ENCODE measurements at regions not wholly inside any gene's neighbourhood (a gene's known extent, or its start where the extent isn't known, plus 50 kb on each side); places are given as distances from the start of the nearest gene placed in this dataset.
"Not testable (repeated sequence)": the region's sequence is repeated elsewhere in the genome, so short reads cannot be mapped to it uniquely, and the experiment has no call there.

DNA sequence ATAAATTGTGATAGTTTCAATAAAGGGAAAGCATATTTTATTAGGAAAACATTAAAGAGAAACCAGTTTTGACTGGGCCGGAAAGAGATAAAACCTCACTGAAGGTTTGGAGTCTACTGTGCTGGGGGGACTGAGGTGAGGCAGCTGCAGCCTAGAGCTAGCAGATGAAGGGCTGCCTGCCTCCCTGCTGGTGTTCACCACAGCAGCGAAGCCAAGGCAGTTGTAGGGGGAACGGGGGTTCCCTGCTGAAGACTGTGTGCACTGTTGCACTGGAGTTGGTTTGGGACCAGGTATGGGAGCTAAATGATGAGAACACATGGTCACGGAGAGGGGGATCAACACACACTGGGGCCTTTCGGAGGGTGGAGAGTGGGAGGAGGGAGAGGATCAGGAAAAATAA lies 546.5 kb upstream of the SMIM31 start:
- DNase-seq (ENCODE audit: low read depth in 3 of 3) = no peak

DNA sequence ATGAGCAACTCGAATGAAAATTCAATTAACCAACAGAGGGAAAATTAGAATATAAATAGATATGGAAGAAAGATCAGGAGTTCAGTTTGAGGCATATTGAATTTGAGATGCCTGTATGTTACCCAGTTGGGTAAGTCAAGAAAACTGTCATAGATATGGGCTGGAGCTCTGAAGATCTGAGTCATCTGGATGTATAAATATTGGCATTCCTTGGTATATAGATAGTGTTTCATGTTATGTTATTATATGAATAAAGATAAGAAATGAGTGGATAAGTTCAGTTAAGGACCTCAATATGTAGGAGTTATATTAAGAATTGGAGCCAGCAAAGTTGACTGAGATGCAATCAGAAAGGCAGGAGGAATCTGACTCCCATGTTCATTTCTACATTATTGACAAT lies 543.6 kb upstream of the SMIM31 start:
- DNase-seq (ENCODE audit: low read depth in 3 of 3) = no peak

DNA sequence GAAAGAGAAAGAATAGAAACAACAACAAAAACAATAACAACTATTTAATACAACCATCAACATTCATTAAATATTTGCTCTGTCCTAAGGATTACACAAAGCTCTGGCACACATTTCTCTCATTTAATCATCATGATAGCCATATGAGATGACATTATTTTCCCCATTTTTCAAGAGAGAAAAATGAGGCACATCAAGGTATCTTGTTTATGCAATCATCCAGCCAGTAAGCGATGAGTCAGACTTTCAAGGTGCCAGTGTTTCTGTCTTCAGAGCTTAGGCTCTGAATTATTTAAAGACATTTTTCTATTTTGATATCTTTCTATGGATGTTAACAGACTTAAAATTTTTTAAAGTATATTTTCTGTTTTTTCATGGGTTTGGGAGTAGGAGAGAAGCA lies 541.8 kb upstream of the SMIM31 start:
- no peak for DNase-seq (ENCODE audit: low read depth in 3 of 3)

DNA sequence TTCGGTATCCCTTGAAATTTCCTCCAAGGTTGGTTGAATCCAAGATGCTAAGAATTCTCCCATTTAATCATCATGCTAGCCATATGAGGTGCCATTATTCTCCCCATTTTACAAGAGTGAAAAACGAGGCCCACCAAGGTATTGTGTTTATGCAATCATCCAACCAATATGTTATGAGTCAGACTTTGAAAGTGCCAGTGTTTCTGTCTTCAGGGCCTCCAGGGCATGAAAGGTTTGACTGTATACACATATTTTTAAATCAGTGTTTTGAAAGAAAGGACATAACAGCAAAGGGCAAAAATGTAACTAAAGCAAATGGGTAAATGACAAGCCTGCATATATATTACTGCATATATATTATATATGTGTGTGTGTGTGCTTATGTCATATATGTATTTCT lies 541.2 kb upstream of the SMIM31 start:
- no peak for DNase-seq (ENCODE audit: low read depth in 3 of 3)

DNA sequence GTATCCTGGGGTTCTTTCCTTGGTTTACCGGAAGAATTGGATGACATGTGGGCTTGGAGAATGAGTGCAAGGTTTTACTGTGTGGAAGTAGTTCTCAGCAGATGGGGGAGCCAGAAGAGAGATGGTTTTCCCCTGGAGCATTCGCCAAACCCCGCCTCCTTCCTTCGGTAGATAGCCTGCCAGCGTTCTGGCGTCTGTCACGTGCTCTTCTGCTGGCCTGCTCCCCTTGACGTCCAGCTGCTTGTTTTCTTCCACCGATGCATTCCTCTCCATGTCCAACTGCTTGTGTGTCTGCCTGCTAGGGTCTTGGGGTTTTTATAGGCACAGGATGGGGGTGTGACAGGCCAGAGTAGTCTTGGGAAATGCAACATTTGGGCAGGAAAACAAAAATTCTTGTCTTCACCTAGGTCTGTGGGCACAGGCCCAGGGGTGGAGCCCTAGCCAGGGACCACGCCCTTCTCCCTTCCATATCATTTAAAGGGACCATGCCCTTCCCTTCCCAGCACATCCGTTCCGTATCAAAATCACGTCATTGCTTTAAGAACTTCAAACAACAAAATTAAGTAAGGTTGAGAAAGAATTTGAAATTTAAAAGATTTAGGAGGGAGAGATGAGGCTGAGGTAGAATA lies 538.7 kb upstream of the SMIM31 start:
- DNase-seq (ENCODE audit: low read depth in 3 of 3) = no peak

DNA sequence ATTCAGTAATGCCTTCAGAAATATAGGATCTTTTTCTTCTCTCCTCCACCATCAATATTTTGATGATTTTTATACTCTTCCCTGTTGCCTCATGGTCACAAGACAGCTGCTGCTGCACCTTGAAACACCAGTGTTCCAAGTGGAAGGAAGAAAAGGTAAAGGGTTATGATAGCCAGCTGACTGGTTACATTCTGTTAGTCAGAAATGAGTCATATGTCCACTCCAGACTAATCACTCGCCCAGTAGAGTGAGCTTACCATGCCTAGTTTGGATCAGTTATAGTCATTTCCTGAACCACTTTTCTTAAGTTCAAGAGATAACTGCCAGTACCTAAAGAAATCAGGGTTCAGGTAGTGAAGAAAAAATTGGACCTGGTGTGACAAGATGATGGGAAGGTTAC lies 532.3 kb upstream of the SMIM31 start:
- DNase-seq (ENCODE audit: low read depth in 3 of 3) = no peak

DNA sequence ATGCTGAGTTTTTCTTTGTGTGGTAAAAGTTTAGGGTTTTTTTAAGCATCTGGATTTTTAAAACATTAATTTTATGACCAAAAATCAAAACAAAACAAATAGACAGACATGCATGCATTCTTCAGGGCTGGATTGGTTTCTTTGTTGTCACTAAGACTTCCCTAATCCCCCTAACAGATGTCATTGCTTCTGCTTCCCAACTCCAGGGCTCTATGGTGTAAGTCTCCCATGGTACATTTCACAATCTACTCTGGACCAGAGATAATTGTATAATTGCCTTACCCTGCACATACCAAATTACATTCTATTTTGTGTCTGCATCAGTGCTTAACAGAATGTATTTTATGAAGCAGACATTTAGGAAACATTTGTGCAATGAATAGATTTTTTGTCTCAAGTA lies 529.1 kb upstream of the SMIM31 start:
- DNase-seq (ENCODE audit: low read depth in 3 of 3) = no peak

DNA sequence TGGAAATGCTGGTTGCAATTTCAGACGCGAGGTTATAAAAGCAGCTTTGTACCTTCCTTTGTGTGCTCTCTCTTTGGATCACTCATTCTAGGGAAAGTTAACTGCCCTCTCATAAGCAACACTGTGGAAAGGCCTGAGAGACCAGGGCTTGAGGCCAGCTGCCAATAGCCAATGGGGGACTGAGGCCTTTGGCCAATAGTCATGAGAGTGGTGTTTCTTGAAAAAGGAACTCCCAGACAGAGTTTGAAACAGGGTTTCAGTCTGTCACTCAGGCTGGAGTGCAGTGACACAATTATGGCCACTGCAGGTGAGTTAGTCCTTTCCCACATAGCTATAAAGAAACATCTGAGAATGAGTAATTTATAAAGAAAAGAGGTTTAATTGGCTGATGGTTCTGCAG lies 524.7 kb upstream of the SMIM31 start:
- DNase-seq (ENCODE audit: low read depth in 3 of 3) = no peak

DNA sequence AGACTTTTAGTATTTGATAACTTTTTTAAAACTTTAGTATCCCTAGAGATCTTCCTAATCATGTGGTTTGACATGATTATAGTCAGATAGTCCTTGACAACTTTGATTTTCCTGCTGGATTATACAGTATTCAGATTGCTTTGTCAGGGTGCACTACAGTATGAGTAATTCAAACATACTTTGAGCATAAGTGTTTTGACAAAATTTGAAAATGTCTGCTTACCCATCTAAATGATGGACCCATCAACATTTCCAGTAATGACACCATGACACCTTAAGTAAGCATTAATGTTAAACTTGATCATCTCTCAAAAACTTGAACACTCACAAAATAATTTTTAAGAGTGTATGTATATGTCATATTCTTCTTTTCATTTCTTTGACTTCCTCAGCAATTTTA lies 514.5 kb upstream of the SMIM31 start:
- DNase-seq (ENCODE audit: low read depth in 3 of 3) = no peak

DNA sequence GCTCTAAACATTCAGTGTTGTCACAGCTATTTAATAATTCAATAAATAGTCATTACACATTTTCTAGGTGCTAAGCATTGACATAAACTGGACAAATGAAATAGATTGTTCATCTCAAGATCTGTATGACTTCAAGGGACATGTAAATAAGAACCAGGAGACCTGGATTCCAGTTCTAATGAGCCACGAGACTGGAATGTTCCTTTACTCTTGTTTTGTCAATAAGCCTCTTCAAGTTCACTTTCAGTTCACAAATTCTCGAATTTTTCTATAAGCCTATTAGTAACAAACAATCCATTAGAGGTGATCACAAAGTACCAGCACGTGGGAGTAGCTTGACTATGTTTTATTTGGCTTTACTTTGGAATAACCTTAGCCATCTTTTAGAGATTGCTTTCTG lies 514.0 kb upstream of the SMIM31 start:
- DNase-seq (ENCODE audit: low read depth in 3 of 3) = no peak

DNA sequence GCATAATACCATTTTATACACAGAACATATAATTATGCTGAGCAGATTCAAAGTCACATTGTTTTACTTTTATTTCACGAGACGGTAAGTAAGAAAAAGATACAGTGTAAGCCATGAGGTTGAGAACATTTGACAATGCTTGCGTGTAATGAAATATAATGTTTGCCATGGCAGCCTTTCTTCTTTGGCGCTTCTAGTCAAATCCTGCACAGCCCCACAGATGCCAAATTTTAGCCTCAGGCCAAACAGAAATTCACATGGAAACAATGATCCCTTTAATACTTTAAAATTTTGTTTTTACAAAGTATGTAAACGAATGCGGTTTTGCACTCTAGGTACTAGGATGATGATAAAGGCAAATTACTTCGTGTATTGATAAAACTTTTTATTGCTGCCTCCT lies 502.7 kb upstream of the SMIM31 start:
- DNase-seq (ENCODE audit: low read depth in 3 of 3) = no peak

DNA sequence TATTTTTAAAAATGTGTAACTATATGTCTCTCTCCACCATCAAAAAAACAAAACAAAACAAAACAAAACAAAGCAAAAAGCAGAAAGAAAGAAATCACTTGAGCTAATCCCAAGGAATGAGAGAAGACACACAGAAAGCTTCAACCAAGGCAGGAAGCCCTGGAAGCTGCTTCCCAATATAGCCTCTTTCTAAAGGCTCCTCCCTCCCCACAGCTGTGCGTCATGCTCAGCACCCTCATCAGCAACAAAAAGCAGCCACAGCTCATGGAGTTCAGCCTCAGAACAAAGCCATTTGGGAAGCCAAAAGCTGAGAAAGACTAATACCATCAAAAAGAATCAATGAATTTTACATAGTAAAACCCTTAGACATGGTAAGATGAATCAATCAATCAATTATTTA lies 501.6 kb upstream of the SMIM31 start:
- DNase-seq (ENCODE audit: low read depth in 3 of 3) = no peak

DNA sequence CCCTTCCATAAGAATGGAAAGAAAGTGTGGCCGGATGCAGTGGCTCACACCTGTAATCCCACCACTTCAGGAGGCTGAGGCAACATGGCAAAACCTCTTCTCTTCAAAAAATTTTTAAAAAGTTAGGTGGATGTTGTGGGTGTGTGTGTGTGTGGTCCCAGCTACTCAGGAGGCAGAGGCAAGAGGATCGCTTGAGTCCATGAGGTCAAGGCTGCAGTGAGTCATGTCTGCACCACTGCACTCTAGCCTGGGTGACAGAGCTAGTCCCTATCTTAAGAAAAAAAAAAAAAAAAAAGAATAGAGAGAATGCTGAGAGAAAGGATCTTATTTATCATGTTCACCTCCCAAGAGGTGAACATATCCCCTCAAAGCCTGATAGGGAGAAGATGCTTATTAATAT lies 492.1 kb upstream of the SMIM31 start:
- no peak for DNase-seq (ENCODE audit: low read depth in 3 of 3)

DNA sequence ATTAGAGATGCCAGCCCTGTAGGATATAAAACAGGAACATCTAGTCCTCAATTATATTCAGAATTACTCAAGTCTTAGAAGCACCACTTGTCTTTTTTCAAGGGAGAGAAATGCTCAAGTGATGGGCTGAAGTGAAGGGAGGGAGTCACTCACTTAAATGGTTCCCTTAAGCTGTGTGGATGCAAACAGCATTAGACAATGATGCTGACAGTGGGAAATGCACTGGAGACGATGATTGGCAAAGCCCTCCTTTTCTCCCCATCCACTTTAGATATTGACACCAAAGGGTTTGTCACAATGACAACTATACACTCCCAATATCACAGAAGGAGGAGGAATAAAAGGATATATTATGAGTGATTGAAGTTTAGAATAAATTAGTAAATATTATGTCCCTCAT lies 491.4 kb upstream of the SMIM31 start:
- DNase-seq (ENCODE audit: low read depth in 3 of 3) = not testable (repeated sequence)

DNA sequence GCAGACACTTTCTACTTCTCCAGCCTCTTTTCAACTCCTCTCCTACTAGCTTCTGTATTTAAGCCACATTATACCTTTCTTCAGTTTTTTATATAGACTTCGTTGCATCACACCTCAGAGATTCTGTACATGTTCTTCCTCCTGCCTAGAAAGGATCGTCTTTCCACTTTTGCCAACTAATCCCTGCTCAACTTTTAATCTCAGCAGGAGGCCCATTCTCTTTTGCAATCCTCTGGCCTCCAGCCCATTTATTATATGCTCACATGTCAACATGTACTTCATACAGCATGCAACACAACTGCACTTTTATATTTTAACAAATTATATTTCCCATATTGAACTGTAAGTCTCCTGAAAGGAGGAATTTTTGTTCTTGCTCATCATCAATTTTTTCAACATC lies 476.5 kb upstream of the SMIM31 start:
- DNase-seq (ENCODE audit: low read depth in 3 of 3) = not testable (repeated sequence)

DNA sequence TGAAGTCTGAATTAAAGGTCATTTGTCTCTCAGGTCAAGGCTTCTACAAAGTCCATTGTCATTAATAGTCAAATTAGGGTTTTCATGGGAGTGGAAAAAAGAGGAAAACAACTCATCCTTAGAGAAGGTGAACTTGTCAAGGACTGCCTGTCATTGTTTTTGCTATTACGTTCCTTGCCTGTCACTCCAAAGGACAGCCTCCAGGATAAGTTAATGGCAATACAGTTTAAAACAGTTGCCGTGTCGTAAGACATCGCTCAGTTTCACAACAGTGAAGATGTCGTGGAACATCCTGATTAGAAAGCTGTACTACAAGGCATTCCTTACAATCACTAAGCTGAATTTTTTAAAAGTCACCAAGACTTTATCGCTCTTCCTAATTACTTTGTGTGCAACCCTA lies 466.8 kb upstream of the SMIM31 start:
- DNase-seq (ENCODE audit: low read depth in 3 of 3) = no peak

DNA sequence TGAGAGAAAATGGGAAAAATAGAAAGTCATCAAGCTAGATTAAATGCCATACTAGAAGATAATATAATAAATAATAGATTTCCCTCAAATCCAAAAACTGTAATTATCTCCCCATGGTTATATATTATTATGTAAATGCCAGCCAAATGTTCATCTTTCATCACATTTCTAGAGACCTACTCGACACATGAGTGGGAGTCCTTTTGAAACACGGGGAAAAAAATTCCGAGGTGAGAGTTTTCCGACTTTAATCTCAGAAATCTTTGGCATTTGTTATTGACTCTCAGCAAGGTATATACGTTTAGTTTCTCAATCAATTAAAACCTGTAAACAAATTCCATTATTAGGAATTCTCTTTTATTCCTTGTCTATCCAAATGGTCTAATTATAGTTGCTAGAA lies 465.4 kb upstream of the SMIM31 start:
- no peak for DNase-seq (ENCODE audit: low read depth in 3 of 3)

DNA sequence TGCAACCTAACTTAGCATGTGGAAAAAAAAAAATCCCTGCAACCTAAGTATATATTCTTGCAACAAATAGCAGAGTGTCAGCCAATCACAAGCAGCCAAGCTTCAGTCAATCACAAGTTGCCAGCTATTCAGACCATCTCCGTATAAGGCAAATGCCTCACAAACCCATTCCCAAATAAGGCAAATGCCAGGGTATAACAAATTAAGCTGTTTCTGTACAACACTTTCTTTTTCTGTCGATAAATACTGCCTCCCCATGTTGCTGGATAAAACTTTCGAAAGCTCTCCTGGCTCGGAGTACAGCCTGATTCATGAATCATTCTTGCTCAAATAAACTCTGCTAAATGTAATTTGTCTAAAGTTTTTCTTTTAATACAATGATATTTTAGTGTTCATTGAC lies 460.7 kb upstream of the SMIM31 start:
- no peak for DNase-seq (ENCODE audit: low read depth in 3 of 3)

DNA sequence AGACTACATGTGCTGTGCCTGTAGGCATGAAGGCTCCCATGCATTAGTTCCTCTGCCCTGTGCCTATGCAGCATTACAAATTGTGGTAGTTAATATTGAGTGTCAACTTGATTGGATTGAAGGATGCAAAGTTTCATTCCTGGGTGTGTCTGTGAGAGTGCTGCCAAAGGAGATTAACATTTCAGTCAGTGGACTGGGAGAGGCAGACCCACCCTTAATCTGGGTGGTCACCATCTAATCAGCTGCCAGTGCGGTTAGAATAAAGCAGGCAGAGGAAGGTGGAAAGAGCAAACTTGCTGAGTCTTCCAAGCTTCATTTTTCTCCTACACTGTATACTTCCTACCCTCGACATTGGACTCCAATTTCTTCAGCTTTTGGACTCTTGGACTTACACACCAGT lies 460.2 kb upstream of the SMIM31 start:
- no peak for DNase-seq (ENCODE audit: low read depth in 3 of 3)

DNA sequence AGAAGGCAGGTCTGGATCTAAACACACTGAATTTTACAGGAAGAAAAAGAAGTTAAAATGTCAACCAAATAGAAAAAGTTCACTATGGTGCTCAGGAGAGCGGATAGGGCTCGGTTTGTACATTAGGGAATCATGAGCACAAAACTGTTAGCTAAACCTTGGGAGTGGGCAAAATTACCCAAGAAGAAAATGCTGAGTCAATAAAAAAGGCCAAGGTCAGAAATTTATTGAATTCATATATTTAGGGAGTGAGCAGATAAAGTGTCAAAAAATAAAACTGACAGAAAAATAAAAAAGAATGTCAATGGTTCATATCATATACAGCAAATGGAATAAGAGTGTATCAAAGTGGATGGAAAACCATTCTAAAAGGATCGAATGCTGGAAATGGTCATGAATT lies 452.5 kb upstream of the SMIM31 start:
- DNase-seq (ENCODE audit: low read depth in 3 of 3) = no peak

DNA sequence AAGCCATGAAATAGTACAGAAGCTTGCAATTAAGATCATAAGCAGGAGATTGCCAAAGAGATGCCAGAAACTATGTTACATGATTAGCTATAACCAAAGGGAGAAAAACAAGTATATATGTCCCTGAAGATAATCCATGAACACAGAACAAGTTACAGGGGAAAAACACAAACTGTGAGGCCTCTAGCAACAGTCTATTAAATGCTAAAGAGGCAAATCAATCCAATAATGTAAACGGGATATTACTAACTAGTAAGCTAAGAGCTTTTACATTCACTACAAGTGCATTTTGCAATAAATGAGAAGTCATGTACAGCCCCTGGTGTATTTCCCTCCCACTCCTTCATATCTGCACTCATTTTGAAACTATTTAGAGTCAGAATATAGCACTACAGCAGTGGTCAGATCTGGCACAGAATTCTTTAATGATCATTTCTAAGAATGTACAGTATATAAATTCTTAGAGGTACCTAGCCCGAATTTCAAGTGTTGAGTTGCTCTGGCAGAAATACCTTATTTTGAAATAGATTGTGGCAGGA lies 449.8 kb upstream of the SMIM31 start:
- DNase-seq (ENCODE audit: low read depth in 3 of 3) = no peak

DNA sequence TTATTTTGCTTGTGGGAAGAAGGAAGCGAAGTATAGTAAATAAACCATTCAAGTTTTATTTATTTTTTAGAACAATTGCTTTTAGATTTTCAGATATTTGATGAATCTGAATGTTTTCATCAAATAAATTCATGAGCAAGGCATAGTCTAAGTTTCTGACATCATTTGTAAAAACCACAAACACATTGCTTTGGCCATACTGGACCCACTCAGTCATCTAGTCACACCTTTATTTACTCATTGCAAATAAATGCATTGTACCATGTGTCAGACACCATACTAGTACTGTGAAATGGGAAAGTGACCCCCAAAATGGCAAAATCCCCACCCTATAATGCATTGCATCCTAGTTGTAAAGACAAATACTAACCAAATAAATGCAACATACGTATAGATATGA lies 449.1 kb upstream of the SMIM31 start:
- DNase-seq (ENCODE audit: low read depth in 3 of 3) = no peak

DNA sequence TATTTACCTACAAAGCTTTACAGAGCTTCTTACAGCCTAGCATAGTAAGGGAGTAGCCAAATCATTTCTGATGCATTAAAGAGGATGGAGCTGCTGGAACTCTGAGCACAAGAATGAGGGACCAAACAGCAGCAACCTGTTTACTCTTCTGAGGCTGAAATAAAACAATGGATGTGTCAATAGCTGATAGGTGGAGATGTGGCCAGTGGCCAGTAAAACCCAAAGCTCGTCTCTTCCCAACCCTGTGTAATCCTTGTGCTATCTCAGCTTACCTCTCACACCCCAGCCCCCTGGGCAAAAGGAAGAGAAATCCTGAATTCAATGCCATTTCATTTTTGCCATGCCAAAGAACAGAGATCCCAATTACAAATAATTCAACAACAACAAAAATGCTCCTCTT lies 446.7 kb upstream of the SMIM31 start:
- no peak for DNase-seq (ENCODE audit: low read depth in 3 of 3)

DNA sequence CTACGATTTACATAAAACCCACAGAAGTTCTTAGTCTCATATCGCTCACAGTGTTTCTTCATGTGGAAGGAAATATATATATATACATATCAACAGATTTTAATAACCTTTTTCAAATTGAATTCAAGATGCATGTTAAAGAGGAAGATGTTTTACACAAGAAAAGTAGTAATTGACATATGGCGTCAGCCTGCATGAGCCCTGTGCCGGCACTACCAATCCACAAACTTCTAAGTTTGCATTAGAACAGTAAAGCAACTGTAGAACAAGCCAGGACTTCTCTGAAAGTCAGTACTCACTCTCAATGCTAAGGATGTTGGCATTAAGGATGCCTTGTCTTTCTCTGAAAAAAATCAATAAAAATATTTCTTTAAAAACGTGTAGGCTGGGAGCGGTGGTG lies 441.3 kb upstream of the SMIM31 start:
- DNase-seq (ENCODE audit: low read depth in 3 of 3) = no peak

Measured in stimulated activated CD4-positive, alpha-beta T cell treated with anti-CD3 and anti-CD28 coated beads, TNF-alpha, amount 100 ng/mL, for 48 hours (primary cell).